Endothelial cell of umbilical vein (primary cell): ENCODE measurements at regions not wholly inside any gene's neighbourhood (a gene's known extent, or its start where the extent isn't known, plus 50 kb on each side); places are given as distances from the start of the nearest gene placed in this dataset.

Source experiments
- BruUV-seq: library from RNA; stranded (reverse); fragments of 400-500 nt; replicated peaks from 2 replicates; lab custom pipeline; 2021; lab: Mats Ljungman, UMichigan
- CTCF ChIA-PET: fragments of 300-600, 350-600 bp; sonication (Branson Sonifier 250); formaldehyde crosslinking; loops from one replicate; lab custom pipeline; 2021; ENCODE audit warnings: antibody characterized with exemption, inconsistent platforms; lab: Charles Lee
- POLR2A ChIA-PET: fragments of 300-600, 350-600 bp; sonication (Branson Sonifier 250); formaldehyde crosslinking; loops from one replicate; lab custom pipeline; 2021; ENCODE audit warnings: antibody characterized with exemption, inconsistent platforms; lab: Charles Lee
- DNase-seq: peaks from one replicate; pipeline ENCODE4 v3.0.0-alpha.2; 2011; ENCODE audit warnings: low read depth, low spot score
- FAIRE-seq: peaks from 2 replicates; lab custom pipeline; 2011; peaks lifted over from hg19 to GRCh38; lab: Jason Lieb, UNC
- H2AFZ ChIP-seq: 2 replicates; pipeline ENCODE4 v1.6.0; 2012; ENCODE audit warnings: low read depth, low read length, control low read depth, inconsistent platforms
- H3K27ac ChIP-seq: 2 replicates; pipeline ENCODE4 v1.5.1; 2011; ENCODE audit warnings: low read depth, mild to moderate bottlenecking, control low read depth, low read length, moderate library complexity; ENCODE audit not compliant: insufficient read depth
- H3K27me3 ChIP-seq, 2 experiments: 2 replicates each; pipeline versions ENCODE4 v1.6.0 to v1.6.1; 2011; ENCODE audit warnings: low read length in 2 of 2, mixed read lengths in 1 of 2; ENCODE audit not compliant: control insufficient read depth in 2 of 2, insufficient read depth in 2 of 2
- H3K36me3 ChIP-seq, 2 experiments: 2 replicates in 1 of 2; 3 replicates in 1 of 2; pipeline ENCODE4 v1.5.1; 2011; ENCODE audit warnings: low read length in 2 of 2, mild to moderate bottlenecking in 1 of 2, moderate library complexity in 1 of 2; ENCODE audit not compliant: control insufficient read depth in 2 of 2, insufficient read depth in 2 of 2; ENCODE audit errors: extremely low read depth in 1 of 2
- H3K4me1 ChIP-seq: 3 replicates; pipeline ENCODE4 v1.5.1; 2011; ENCODE audit warnings: mild to moderate bottlenecking, low read length; ENCODE audit not compliant: control insufficient read depth, insufficient read depth; ENCODE audit errors: extremely low read depth
- H3K4me2 ChIP-seq: 2 replicates; pipeline ENCODE4 v1.6.1; 2011; ENCODE audit warnings: low read length, control low read depth, mixed read lengths; ENCODE audit not compliant: insufficient read depth
- H3K4me3 ChIP-seq, 3 experiments: fragments of 200-600 bp in 1 of 3; sonication (generic), shearing (Covaris generic) in 1 of 3; replicated peaks in 1 of 3; 2 replicates each; pipeline ENCODE4 v1.5.1; 2011 to 2016; ENCODE audit warnings: control low read depth in 3 of 3, low read length in 3 of 3, mild to moderate bottlenecking in 2 of 3, inconsistent platforms in 1 of 3, low read depth in 1 of 3, moderate library complexity in 1 of 3; ENCODE audit not compliant: insufficient read depth in 1 of 3
- H3K79me2 ChIP-seq: 2 replicates; pipeline ENCODE4 v1.6.0; 2012; ENCODE audit warnings: low read length, inconsistent platforms; ENCODE audit not compliant: control insufficient read depth, insufficient read depth
- H3K9ac ChIP-seq: replicated peaks from 2 replicates; pipeline ENCODE3; 2011; ENCODE audit warnings: low read length, control low read depth; ENCODE audit not compliant: insufficient read depth; ENCODE audit errors: extremely low read depth
- H3K9me1 ChIP-seq: replicated peaks from 3 replicates; pipeline ENCODE4 v1.6.0; 2011; ENCODE audit warnings: mild to moderate bottlenecking, low read length; ENCODE audit not compliant: control insufficient read depth, insufficient read depth; ENCODE audit errors: extremely low read depth
- H3K9me3 ChIP-seq: replicated peaks from 2 replicates; pipeline ENCODE4 v1.5.1; 2012; ENCODE audit warnings: low read length, inconsistent platforms; ENCODE audit not compliant: control insufficient read depth, insufficient read depth
- H4K20me1 ChIP-seq: replicated peaks from 2 replicates; pipeline ENCODE3; 2011; ENCODE audit warnings: mild to moderate bottlenecking, low read length; ENCODE audit not compliant: control insufficient read depth, insufficient read depth; ENCODE audit errors: extremely low read depth
- CTCF ChIP-seq, 2 donors: IDR thresholded peaks; 1 replicate in 1 of 2; 2 replicates in 1 of 2; pipeline ENCODE4 v1.5.1; 2011; ENCODE audit warnings: low read length in 2 of 2, mild to moderate bottlenecking in 2 of 2, moderate library complexity in 2 of 2, control low read depth in 1 of 2, inconsistent platforms in 1 of 2, low read depth in 1 of 2; ENCODE audit not compliant: insufficient read depth in 1 of 2; ENCODE audit errors: extremely low read depth in 1 of 2
- EZH2 ChIP-seq: IDR thresholded peaks from 2 replicates; pipeline ENCODE4 v1.6.1; 2012; ENCODE audit warnings: borderline replicate concordance, low read depth, mild to moderate bottlenecking, moderate library complexity, low read length, inconsistent platforms; ENCODE audit not compliant: severe bottlenecking
- FOS ChIP-seq: IDR thresholded peaks from 2 replicates; pipeline ENCODE4 v1.6.1; 2011; ENCODE audit warnings: mild to moderate bottlenecking, low read length, moderate library complexity, borderline replicate concordance; ENCODE audit not compliant: insufficient read depth
- GATA2 ChIP-seq: IDR thresholded peaks from 2 replicates; pipeline ENCODE4 v1.7.0; 2011; ENCODE audit warnings: low read depth, mild to moderate bottlenecking, moderate library complexity, mixed read lengths, low read length; ENCODE audit not compliant: insufficient read length, insufficient read depth
- JUN ChIP-seq: IDR thresholded peaks from 2 replicates; pipeline ENCODE4 v1.6.1; 2011; ENCODE audit warnings: borderline replicate concordance, low read depth; ENCODE audit not compliant: insufficient read length, insufficient read depth
- MAX ChIP-seq: IDR thresholded peaks from 2 replicates; pipeline ENCODE4 v1.6.1; 2011; ENCODE audit not compliant: insufficient read depth, insufficient read length
- MYC ChIP-seq: IDR thresholded peaks from one replicate; pipeline ENCODE4 v1.6.1; 2011; ENCODE audit warnings: mild to moderate bottlenecking, low read depth, low read length
- POLR2A ChIP-seq: IDR thresholded peaks from 2 replicates; pipeline ENCODE4 v1.6.1; 2012; ENCODE audit warnings: low read depth, mild to moderate bottlenecking, control low read depth, low read length
- POLR2AphosphoS5 ChIP-seq: IDR thresholded peaks from 2 replicates; pipeline ENCODE4 v1.6.1; 2012; ENCODE audit warnings: low read depth, mild to moderate bottlenecking, control low read depth, low read length, moderate library complexity; ENCODE audit not compliant: insufficient read depth
- dilution Hi-C: fragments of 300-500 bp; cut with MboI; formaldehyde crosslinking; loops from one replicate; pipeline ENCODE4 v1.15.0; 2019; ENCODE audit warnings: low sequenced_read_pairs; ENCODE audit not compliant: extremely low pct_ligation_motif_present
- intact Hi-C: fragments of 100-400 bp; cut with micrococcal nuclease; formaldehyde crosslinking; loops from one replicate; pipeline ENCODE4 v1.10.0; 2022

DNA sequence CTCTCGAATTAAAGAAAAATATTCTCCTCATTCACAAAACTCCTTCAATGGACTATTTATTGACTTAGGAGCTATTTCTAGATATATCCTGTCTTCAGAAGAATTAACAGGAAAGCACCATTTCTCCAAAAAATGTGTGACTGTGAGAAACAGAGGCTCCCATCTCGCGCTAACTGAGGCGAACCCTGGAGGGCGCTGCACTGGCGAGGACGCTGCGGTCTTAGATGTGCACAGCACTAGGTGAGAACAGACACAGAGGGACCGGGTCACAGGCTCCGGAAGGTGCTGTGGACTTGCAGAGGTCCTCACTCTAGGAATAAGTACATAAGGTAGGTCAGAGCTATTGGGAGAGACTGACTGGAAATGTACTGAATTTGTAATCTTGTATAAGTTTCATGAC, 229.7 kb upstream of the SLC35G4 start:
- Histone ChIP-seq H3K9me1 (no peaks in the 10 kb centered on the region), H3K4me1 (peaks cover 5% of the 10 kb centered on the region), H3K9ac (no peak overlapping the region), H4K20me1 (no peaks in the 10 kb centered on the region), H2AFZ (no peak overlapping the region), H3K4me3 (no peak overlapping the region), H3K9me3 (no peaks in the 10 kb centered on the region), H3K27me3 (no peaks in the 10 kb centered on the region), H3K27ac (no peak overlapping the region), H3K79me2 (no peaks in the 10 kb centered on the region), H3K4me2 (no peak overlapping the region), H3K36me3 (no peaks in the 10 kb centered on the region)
- FAIRE-seq, result no peak
- ChIA-PET CTCF (interaction anchor here (0.7 kb wide), 1 partner anchor 8 kb away, joined by 3 read pairs; no protein-coding TSS in a partner anchor), POLR2A (no interaction called here)
- intact Hi-C loops (no loop called here), dilution Hi-C loops (no loop called here)
- no peak for DNase-seq
- TF ChIP-seq MAX (no peak), EZH2 (no peak), FOS (no peak), CTCF (IDR thresholded peaks at IDR 0.05; ENCODE audit: extremely low read depth in 1 of 2, insufficient read depth in 1 of 2, low read depth in 1 of 2, low read length in 2 of 2) (no peak), MYC (no peak), GATA2 (no peak), POLR2A (no peak), POLR2AphosphoS5 (no peak), JUN (no peak)
- BruUV-seq, result no TSS peak
